OCI-LY1 (cell line): ENCODE measurements at regions not wholly inside any gene's neighbourhood (a gene's known extent, or its start where the extent isn't known, plus 50 kb on each side); places are given as distances from the start of the nearest gene placed in this dataset.

Experiments used
- H2AFZ ChIP-seq: fragments of 200-600 bp; sonication (generic), shearing (Covaris generic); 2 replicates; pipeline ENCODE4 v1.6.0; 2014; ENCODE audit warnings: antibody characterized with exemption, mild to moderate bottlenecking, low read length
- H3F3A ChIP-seq: fragments of 200-600 bp; sonication (generic), shearing (Covaris generic); 2 replicates; pipeline ENCODE4 v1.6.0; 2014; ENCODE audit warnings: mild to moderate bottlenecking, antibody characterized with exemption, low read length, moderate library complexity; ENCODE audit not compliant: insufficient read depth
- H3K27ac ChIP-seq: fragments of 200-600 bp; sonication (generic); 2 replicates; pipeline ENCODE4 v1.5.1; 2014; ENCODE audit warnings: low read length, mixed run types, mild to moderate bottlenecking, low read depth; ENCODE audit not compliant: poor library complexity, severe bottlenecking
- H3K27me3 ChIP-seq: fragments of 200-600 bp; sonication (generic); 2 replicates; pipeline ENCODE4 v1.6.0; 2014; ENCODE audit warnings: antibody characterized with exemption, mild to moderate bottlenecking, low read length, moderate library complexity; ENCODE audit not compliant: insufficient read depth
- H3K36me3 ChIP-seq: fragments of 200-600 bp; sonication (generic); 2 replicates; pipeline ENCODE4 v1.6.1; 2014; ENCODE audit warnings: mild to moderate bottlenecking, antibody characterized with exemption, low read length, moderate library complexity, mixed read lengths; ENCODE audit not compliant: insufficient read depth
- H3K4me1 ChIP-seq: fragments of 200-600 bp; sonication (generic); 2 replicates; pipeline ENCODE4 v1.5.1; 2014; ENCODE audit warnings: mild to moderate bottlenecking, low read length, moderate library complexity; ENCODE audit not compliant: insufficient read depth, severe bottlenecking
- H3K4me2 ChIP-seq: fragments of 200-600 bp; sonication (generic), shearing (Covaris generic); 2 replicates; pipeline ENCODE4 v1.6.1; 2014; ENCODE audit warnings: low read length
- H3K4me3 ChIP-seq: fragments of 200-600 bp; sonication (generic); 2 replicates; pipeline ENCODE4 v1.5.1; 2014; ENCODE audit warnings: low read length, low read depth, mild to moderate bottlenecking, mixed read lengths; ENCODE audit not compliant: poor library complexity, severe bottlenecking
- H3K79me2 ChIP-seq: fragments of 200-600 bp; shearing (Covaris generic); 2 replicates; pipeline ENCODE4 v1.6.1; 2016; ENCODE audit warnings: mixed run types, low read length, mixed read lengths; ENCODE audit not compliant: insufficient read depth
- H3K9ac ChIP-seq: fragments of 200-600 bp; sonication (generic), shearing (Covaris generic); 2 replicates; pipeline ENCODE4 v1.6.1; 2014; ENCODE audit warnings: mild to moderate bottlenecking, low read length, mixed read lengths
- H3K9me2 ChIP-seq: fragments of 200-600 bp; sonication (generic), shearing (Covaris generic); 2 replicates; pipeline ENCODE4 v1.6.1; 2014; ENCODE audit warnings: low read depth, mild to moderate bottlenecking, low read length, mixed read lengths
- H3K9me3 ChIP-seq: fragments of 200-600 bp; shearing (Covaris generic); 2 replicates; pipeline ENCODE4 v1.6.1; 2014; ENCODE audit warnings: low read length, mixed read lengths
- H4K20me1 ChIP-seq: fragments of 200-600 bp; sonication (generic), shearing (Covaris generic); 2 replicates; pipeline ENCODE4 v1.6.0; 2016; ENCODE audit warnings: mild to moderate bottlenecking, low read length; ENCODE audit not compliant: insufficient read depth
- EZH2 ChIP-seq: fragments of 200-600 bp; sonication (generic), shearing (Covaris generic); IDR thresholded peaks from 2 replicates; pipeline ENCODE4 v1.8.0; 2017; ENCODE audit warnings: borderline replicate concordance, mixed run types, mild to moderate bottlenecking, antibody characterized with exemption, low read length, moderate library complexity, mixed read lengths
- TF ChIP-seq, protein P1 (sequence below): fragments of 200-600 bp; sonication (generic), shearing (Covaris generic); IDR thresholded peaks from 2 replicates; pipeline ENCODE4 v1.5.1; 2017; ENCODE audit warnings: mild to moderate bottlenecking, antibody characterized with exemption, low read length, moderate library complexity, mixed read lengths

DNA sequence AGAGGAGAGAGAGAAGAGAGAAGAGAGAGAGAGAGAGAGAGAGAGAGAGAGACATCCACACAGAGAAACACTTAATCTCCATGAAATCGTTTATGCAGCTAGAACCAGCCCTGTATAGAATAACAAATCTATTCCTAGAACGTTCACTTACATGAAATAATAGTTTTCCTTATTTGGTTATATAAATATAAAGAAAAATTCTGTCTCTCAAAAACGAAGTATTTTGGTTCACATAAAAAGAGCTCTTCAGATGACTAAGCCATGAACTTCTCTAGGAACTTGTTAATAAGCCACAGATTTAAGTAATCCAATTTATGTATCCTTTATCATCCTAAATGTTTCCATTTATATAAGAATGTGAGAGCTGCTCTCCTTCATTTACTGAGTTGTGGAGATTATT lies 1315.1 kb upstream of the PCDH7 start:
- H3K9me2 ChIP-seq: no peaks in the 10 kb centered on the region
- no peak overlapping the region for H3K4me2 ChIP-seq
- no peaks in the 10 kb centered on the region for H3K36me3 ChIP-seq
- no peak overlapping the region for H3K27ac ChIP-seq
- H3K27me3 ChIP-seq: no peaks in the 10 kb centered on the region
- no peaks in the 10 kb centered on the region for H4K20me1 ChIP-seq
- no peaks in the 10 kb centered on the region for H3F3A ChIP-seq
- no peaks in the 10 kb centered on the region for H3K9me3 ChIP-seq
- H3K9ac ChIP-seq: no peak overlapping the region
- H3K4me3 ChIP-seq: no peak overlapping the region
- no peak overlapping the region for H2AFZ ChIP-seq
- TF ChIP-seq, protein P1, sequence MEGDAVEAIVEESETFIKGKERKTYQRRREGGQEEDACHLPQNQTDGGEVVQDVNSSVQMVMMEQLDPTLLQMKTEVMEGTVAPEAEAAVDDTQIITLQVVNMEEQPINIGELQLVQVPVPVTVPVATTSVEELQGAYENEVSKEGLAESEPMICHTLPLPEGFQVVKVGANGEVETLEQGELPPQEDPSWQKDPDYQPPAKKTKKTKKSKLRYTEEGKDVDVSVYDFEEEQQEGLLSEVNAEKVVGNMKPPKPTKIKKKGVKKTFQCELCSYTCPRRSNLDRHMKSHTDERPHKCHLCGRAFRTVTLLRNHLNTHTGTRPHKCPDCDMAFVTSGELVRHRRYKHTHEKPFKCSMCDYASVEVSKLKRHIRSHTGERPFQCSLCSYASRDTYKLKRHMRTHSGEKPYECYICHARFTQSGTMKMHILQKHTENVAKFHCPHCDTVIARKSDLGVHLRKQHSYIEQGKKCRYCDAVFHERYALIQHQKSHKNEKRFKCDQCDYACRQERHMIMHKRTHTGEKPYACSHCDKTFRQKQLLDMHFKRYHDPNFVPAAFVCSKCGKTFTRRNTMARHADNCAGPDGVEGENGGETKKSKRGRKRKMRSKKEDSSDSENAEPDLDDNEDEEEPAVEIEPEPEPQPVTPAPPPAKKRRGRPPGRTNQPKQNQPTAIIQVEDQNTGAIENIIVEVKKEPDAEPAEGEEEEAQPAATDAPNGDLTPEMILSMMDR: no peak
- no peak for TF ChIP-seq EZH2
- H3K4me1 ChIP-seq: no peaks in the 10 kb centered on the region
- no peaks in the 10 kb centered on the region for H3K79me2 ChIP-seq

DNA sequence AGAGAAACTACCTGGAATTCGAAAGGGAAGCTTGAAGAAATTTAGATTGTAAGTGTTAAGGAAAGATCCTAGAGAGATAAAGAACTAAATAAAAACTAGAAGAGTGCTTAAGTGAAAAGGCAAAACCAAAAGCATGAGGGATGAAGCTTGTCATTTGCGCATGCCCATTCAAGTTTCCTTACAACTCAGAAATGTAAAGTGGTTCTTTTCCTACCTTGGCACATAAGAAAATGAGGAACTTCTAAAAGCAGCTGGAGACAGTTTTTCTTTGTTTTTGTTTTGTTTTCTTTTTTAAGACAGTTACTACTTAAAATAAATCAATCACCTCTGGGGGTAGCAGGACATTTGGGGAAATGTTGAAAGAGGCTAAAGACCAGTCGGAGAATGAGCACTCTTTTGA lies 1304.4 kb upstream of the PCDH7 start:
- TF ChIP-seq EZH2: no peak
- TF ChIP-seq, protein P1: no peak
- H3K9ac ChIP-seq: no peak overlapping the region
- no peaks in the 10 kb centered on the region for H3K36me3 ChIP-seq
- H3K9me3 ChIP-seq: no peaks in the 10 kb centered on the region
- H2AFZ ChIP-seq: no peak overlapping the region
- H3K4me1 ChIP-seq: no peaks in the 10 kb centered on the region
- no peak overlapping the region for H3K4me2 ChIP-seq
- no peaks in the 10 kb centered on the region for H4K20me1 ChIP-seq
- H3F3A ChIP-seq: no peaks in the 10 kb centered on the region
- H3K27me3 ChIP-seq: no peaks in the 10 kb centered on the region
- H3K27ac ChIP-seq: no peak overlapping the region
- H3K9me2 ChIP-seq: no peaks in the 10 kb centered on the region
- H3K4me3 ChIP-seq: no peak overlapping the region
- H3K79me2 ChIP-seq: no peaks in the 10 kb centered on the region

DNA sequence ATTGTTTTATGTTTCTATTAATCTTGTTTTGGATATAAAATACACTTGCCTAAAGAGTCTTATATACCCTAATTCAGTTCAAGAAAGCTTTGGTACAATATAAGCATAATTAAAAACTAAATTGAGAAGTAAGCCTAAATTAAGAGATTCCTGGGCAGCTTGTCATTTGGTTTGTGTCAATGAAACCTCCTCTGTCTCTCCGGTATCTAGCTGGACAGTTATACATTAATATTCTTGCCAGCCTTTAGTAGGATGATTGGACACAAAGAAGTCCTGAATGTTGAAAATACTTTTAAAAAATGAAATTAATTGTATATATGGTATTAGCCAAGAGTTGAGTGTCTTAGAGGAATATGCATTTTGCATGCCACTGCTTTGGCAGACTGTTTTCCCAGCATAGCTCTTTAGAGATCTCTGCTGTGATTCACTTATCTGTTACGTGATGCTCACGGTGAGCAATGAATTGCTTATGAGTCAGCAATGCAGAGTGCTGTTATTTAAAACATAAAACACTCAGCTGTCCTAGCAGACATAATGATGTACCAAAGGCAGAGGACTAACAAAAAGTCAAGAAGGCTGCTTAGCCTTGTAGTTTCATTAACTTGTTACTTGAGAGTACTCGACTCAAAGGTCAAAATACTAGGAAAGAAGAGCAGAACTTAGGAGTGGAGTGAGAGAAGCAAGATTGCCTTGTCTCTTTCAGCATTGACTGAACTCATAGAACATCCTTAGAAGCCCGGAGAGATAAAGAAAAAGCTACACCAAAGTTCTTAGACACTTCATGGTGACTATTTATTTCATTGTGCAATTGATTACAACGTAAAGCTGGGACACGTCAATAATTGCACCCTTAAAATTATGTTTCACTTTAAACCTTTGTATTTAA lies 1296.1 kb upstream of the PCDH7 start:
- H3K4me3 ChIP-seq: no peak overlapping the region
- no peaks in the 10 kb centered on the region for H3K4me1 ChIP-seq
- no peaks in the 10 kb centered on the region for H3K9me3 ChIP-seq
- no peak overlapping the region for H2AFZ ChIP-seq
- no peaks in the 10 kb centered on the region for H3F3A ChIP-seq
- no peak overlapping the region for H3K4me2 ChIP-seq
- TF ChIP-seq, protein P1: no peak
- TF ChIP-seq EZH2: no peak
- H3K9ac ChIP-seq: no peak overlapping the region
- no peaks in the 10 kb centered on the region for H3K27me3 ChIP-seq
- H4K20me1 ChIP-seq: no peaks in the 10 kb centered on the region
- no peaks in the 10 kb centered on the region for H3K9me2 ChIP-seq
- H3K27ac ChIP-seq: no peak overlapping the region
- H3K36me3 ChIP-seq: no peaks in the 10 kb centered on the region
- H3K79me2 ChIP-seq: no peaks in the 10 kb centered on the region
